ENCODE measurements at regions not wholly inside any gene's neighbourhood (a gene's known extent, or its start where the extent isn't known, plus 50 kb on each side); places are given as distances from the start of the nearest gene placed in this dataset.

- no peak for DNase-seq
Measured at GRCh38 chr3:139729300-139729699, 51.5 kb upstream of the NMNAT3 start.

DNA sequence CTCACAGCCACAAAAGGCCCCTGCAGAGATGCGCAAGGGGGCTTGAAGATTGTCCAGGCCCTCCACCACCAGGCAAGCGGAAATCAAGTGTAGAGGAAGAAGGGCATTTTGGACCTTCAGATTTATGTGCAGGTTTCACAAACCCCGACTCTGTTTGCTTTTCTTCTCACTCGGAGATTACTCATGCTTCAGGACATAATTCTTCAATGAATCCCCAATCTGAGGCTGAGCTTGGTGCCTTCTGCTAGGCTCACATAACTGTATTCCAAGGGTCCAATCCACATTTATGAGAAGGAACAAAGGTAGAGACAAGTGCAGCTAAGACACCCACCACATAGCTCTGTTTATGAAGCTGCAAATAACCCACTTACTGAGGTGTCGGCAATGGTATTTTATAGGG is 50.6 kb upstream of the NMNAT3 start:
- no peak overlapping the region for H3K4me3 ChIP-seq
- H3K4me1 ChIP-seq: no peaks in the 10 kb centered on the region
- H3K27ac ChIP-seq: no peak overlapping the region
- intact Hi-C loops (cut with DNase I; ENCODE audit: low total_unique reads): no loop called here
- no peak for DNase-seq
- WGBS, 5 donors: 87 to 90% (median 87%) methylated on average over 5 of the region's 5 CpGs
- H3K36me3 ChIP-seq: no peaks in the 10 kb centered on the region
- H3K9me3 ChIP-seq: no peaks in the 10 kb centered on the region
- TF ChIP-seq POLR2A (IDR thresholded peaks at IDR 0.05): no peak
- no peaks in the 10 kb centered on the region for H3K27me3 ChIP-seq

More at GRCh38 chr3:139729300-139729699, 51.5 kb upstream of the NMNAT3 start:
- H3K27me3 ChIP-seq: no peaks in the 10 kb centered on the region
- no peak overlapping the region for H3K27ac ChIP-seq
- no peaks in the 10 kb centered on the region for H3K9me3 ChIP-seq
- intact Hi-C loops (cut with DNase I; ENCODE audit: low total_unique reads): no loop called here
- H3K4me3 ChIP-seq: no peak overlapping the region
- no peaks in the 10 kb centered on the region for H3K36me3 ChIP-seq
- H3K4me1 ChIP-seq: no peaks in the 10 kb centered on the region
- TF ChIP-seq POLR2AphosphoS5 (IDR thresholded peaks at IDR 0.05) (no peak), EP300 (IDR thresholded peaks at IDR 0.05) (no peak), CTCF (IDR thresholded peaks at IDR 0.05) (no peak), POLR2A (IDR thresholded peaks at IDR 0.05) (no peak)
- WGBS, 5 donors: 79 to 90% (median 85%) methylated on average over 2 of the region's 2 CpGs
